A549 (cell line): ENCODE measurements at regions not wholly inside any gene's neighbourhood (a gene's known extent, or its start where the extent isn't known, plus 50 kb on each side); places are given as distances from the start of the nearest gene placed in this dataset.

Source experiments
- ATAC-seq, 2 experiments: fragments of 200-7000 bp in 1 of 2; fragments of >200 bp in 1 of 2; cut with Nextera tagmentation in 1 of 2; cut with Tn5 transposase in 1 of 2; 3 replicates each; pipeline versions ENCODE4 v1.8.0 to v1.9.1; 2018 to 2020; ENCODE audit warnings: mild to moderate bottlenecking in 1 of 2, moderate library complexity in 1 of 2
- CTCF ChIA-PET: fragments of 300-600 bp; sonication (Branson Sonifier 250); formaldehyde crosslinking; extraction: SDS; loops from one replicate; lab custom pipeline; 2021; ENCODE audit warnings: antibody characterized with exemption, inconsistent platforms; lab: Yijun Ruan, JAX
- POLR2A ChIA-PET: fragments of 350-600 bp; formaldehyde crosslinking; extraction: SDS; loops from one replicate; lab custom pipeline; 2021; ENCODE audit warnings: antibody characterized with exemption, inconsistent platforms; lab: Yijun Ruan, JAX
- DNase-seq, 2 experiments: peaks; one replicate each; pipeline versions ENCODE4 v3.0.0 to v3.0.0-alpha.2; 2011 to 2016; ENCODE audit warnings: low read depth in 1 of 2, low spot score in 1 of 2
- FAIRE-seq: peaks from 2 replicates; lab custom pipeline; 2011; peaks lifted over from hg19 to GRCh38; lab: Jason Lieb, UNC
- H3K27ac ChIP-seq, 2 experiments: fragments of >200 bp; sonication (Bioruptor Twin); formaldehyde crosslinking; 3 replicates each; pipeline ENCODE4 v1.5.1; 2016 to 2017
- H3K4me1 ChIP-seq: fragments of >200 bp; sonication (Bioruptor Twin); formaldehyde crosslinking; 3 replicates; pipeline ENCODE4 v1.6.1; 2016
- H3K4me2 ChIP-seq: fragments of >200 bp; sonication (Bioruptor Twin); formaldehyde crosslinking; 3 replicates; pipeline ENCODE4 v1.6.1; 2016
- H3K4me3 ChIP-seq: fragments of >200 bp; sonication (Bioruptor Twin); formaldehyde crosslinking; 3 replicates; pipeline ENCODE4 v1.5.1; 2016
- H3K9me3 ChIP-seq: fragments of >200 bp; sonication (Bioruptor Twin); formaldehyde crosslinking; 3 replicates; pipeline ENCODE4 v1.6.1; 2016
- CTCF ChIP-seq: fragments of >200 bp; sonication (Bioruptor Twin); formaldehyde crosslinking; IDR thresholded peaks from 3 replicates; pipeline ENCODE4 v1.5.1; 2016
- ELK1 ChIP-seq: fragments of 150-350 bp; IDR thresholded peaks from 2 replicates; pipeline ENCODE4 v1.6.1; 2014; ENCODE audit warnings: low read depth, mild to moderate bottlenecking, low read length
- ESRRA ChIP-seq: fragments of 150-350 bp; IDR thresholded peaks from 2 replicates; pipeline ENCODE4 v1.6.1; 2014; ENCODE audit warnings: mild to moderate bottlenecking, low read length, borderline replicate concordance
- GATA3 ChIP-seq: IDR thresholded peaks from 2 replicates; pipeline ENCODE4 v1.6.1; 2012; ENCODE audit warnings: borderline replicate concordance
- HES2 ChIP-seq: fragments of >200 bp; sonication (Bioruptor Twin); formaldehyde crosslinking; IDR thresholded peaks from 2 replicates; pipeline ENCODE4 v1.6.1; 2016
- HEYL ChIP-seq: fragments of 250-450 bp; sonication (Bioruptor Pico); IDR thresholded peaks from 2 replicates; pipeline ENCODE4 v1.8.0; 2021; ENCODE audit warnings: mild to moderate bottlenecking, moderate library complexity
- HMGXB4 ChIP-seq: fragments of 250-450 bp; sonication (Bioruptor Pico); IDR thresholded peaks from 2 replicates; pipeline ENCODE4 v1.5.0; 2021; ENCODE audit warnings: mild to moderate bottlenecking, moderate library complexity, borderline replicate concordance
- HOXA7 ChIP-seq: fragments of 250-450 bp; sonication (Bioruptor Pico); IDR thresholded peaks from 2 replicates; pipeline ENCODE4 v1.5.0; 2020; ENCODE audit warnings: mild to moderate bottlenecking, moderate library complexity
- KDM5A ChIP-seq: fragments of 200-600 bp; sonication (generic); IDR thresholded peaks from 2 replicates; pipeline ENCODE4 v1.6.1; 2016; ENCODE audit warnings: antibody characterized with exemption, mild to moderate bottlenecking
- MAFK ChIP-seq: fragments of 450-650 bp; IDR thresholded peaks from 2 replicates; pipeline ENCODE4 v1.6.1; 2014; ENCODE audit not compliant: partially characterized antibody
- NFE2L2 ChIP-seq: fragments of 150-350 bp; conservative IDR thresholded peaks from 2 replicates; pipeline ENCODE4 v1.6.1; 2014; ENCODE audit warnings: low read length
- PBX3 ChIP-seq: IDR thresholded peaks from 2 replicates; pipeline ENCODE4 v1.6.1; 2012
- PHF8 ChIP-seq: fragments of 200-600 bp; sonication (generic); IDR thresholded peaks from 2 replicates; pipeline ENCODE4 v1.6.1; 2016; ENCODE audit warnings: low read depth, mild to moderate bottlenecking, antibody characterized with exemption, moderate library complexity, borderline replicate concordance
- RCOR1 ChIP-seq: fragments of 150-350 bp; IDR thresholded peaks from 2 replicates; pipeline ENCODE4 v1.6.1; 2014; ENCODE audit warnings: antibody characterized with exemption, low read length, low read depth
- SMC3 ChIP-seq: fragments of >200 bp; sonication (Bioruptor Twin); formaldehyde crosslinking; IDR thresholded peaks from 3 replicates; pipeline ENCODE4 v1.6.1; 2018; ENCODE audit warnings: inconsistent platforms
- SREBF2 ChIP-seq: fragments of 450-650 bp; IDR thresholded peaks from 2 replicates; pipeline ENCODE4 v1.6.1; 2014; ENCODE audit warnings: mild to moderate bottlenecking, moderate library complexity
- TFCP2L1 ChIP-seq: fragments of 250-450 bp; sonication (Bioruptor Pico); IDR thresholded peaks from 2 replicates; pipeline ENCODE4 v1.5.0; 2021; ENCODE audit warnings: mild to moderate bottlenecking
- ZFP36 ChIP-seq: fragments of 450-650 bp; IDR thresholded peaks from 2 replicates; pipeline ENCODE4 v1.6.1; 2014; ENCODE audit warnings: borderline replicate concordance; ENCODE audit not compliant: partially characterized antibody
- WGBS: methylation state at CpG from one replicate; pipeline ENCODE4 v1.1.6; 2017; ENCODE audit errors: missing lambda C conversion rate; 5-methylcytosine and 5-hydroxymethylcytosine counted together

- TF ChIP-seq KDM5A (no peak), MAFK (no peak)
Measured at GRCh38 chr9:91094324-91095088, 267.2 kb downstream of the AUH start (continued).

GRCh38 chr9:91098203-91098850 lies 263.4 kb downstream of the AUH start:
- FAIRE-seq = no peak
- Histone ChIP-seq H3K27ac (no peak overlapping the region), H3K4me2 (no peak overlapping the region), H3K4me3 (no peak overlapping the region), H3K4me1 (peaks cover 18% of the 10 kb centered on the region), H3K9me3 (no peaks in the 10 kb centered on the region)
- WGBS = 78% methylated on average over 10 of the region's 10 CpGs
- ChIA-PET CTCF (interaction anchor here (0.6 to 1.9 kb wide), 6 partner anchors 9 to 375 kb away, joined by 3 to 10 read pairs (median 4); no protein-coding TSS in a partner anchor), POLR2A (no interaction called here)
- DNase-seq = no peak
- no peak for ATAC-seq
- TF ChIP-seq NFE2L2 = no peak
- TF ChIP-seq SREBF2 = no peak
- TF ChIP-seq RCOR1 = no peak
- TF ChIP-seq HOXA7 (CRISPR knock-in tag) = no peak
- TF ChIP-seq HES2 = no peak
- TF ChIP-seq PBX3 = no peak
- TF ChIP-seq ESRRA = no peak
- no peak for TF ChIP-seq TFCP2L1 (CRISPR knock-in tag)
- no peak for TF ChIP-seq PHF8
- no peak for TF ChIP-seq MAFK
- TF ChIP-seq HMGXB4 = no peak
- TF ChIP-seq CTCF = no peak
- no peak for TF ChIP-seq ELK1
- TF ChIP-seq ZFP36 = no peak
- no peak for TF ChIP-seq GATA3
- TF ChIP-seq HEYL (CRISPR knock-in tag) = no peak
- TF ChIP-seq SMC3 = no peak
